ENCODE measurements at regions not wholly inside any gene's neighbourhood (a gene's known extent, or its start where the extent isn't known, plus 50 kb on each side); places are given as distances from the start of the nearest gene placed in this dataset.

DNA sequence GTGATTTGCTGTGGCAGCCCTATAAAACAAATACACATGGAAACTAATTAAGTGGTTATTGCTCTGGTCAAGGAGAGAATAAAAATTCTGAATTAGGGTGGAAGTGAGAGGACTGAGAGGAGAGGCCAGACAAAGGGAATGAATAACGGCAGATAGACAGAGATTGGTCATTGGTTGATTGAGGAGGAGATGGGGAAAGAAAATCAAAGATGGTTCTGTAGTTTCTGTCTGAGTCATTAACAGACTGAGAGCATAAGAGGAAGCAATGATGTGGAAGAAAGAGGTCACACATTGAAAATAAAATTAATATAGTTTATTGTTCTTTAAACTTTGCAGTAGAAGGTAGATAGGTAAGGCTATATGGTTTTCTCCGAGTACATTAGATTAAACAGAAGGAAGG, 469.8 kb downstream of the ACTL7B start:
- Histone ChIP-seq H3K9ac (ENCODE audit: insufficient read depth, low read depth, low read length) (no peak overlapping the region), H3K9me3 (ENCODE audit: low read length) (no peaks in the 10 kb centered on the region), H2AFZ (ENCODE audit: low read length) (no peak overlapping the region), H3K4me3 (replicated peaks in 1 of 3; ENCODE audit: insufficient read depth in 1 of 3, low read depth in 2 of 3, low read length in 3 of 3) (no peak overlapping the region), H3K79me2 (ENCODE audit: insufficient read depth, low read length) (no peaks in the 10 kb centered on the region), H3K4me1 (ENCODE audit: insufficient read depth, low read length) (no peaks in the 10 kb centered on the region), H3K27ac (ENCODE audit: extremely low read length, insufficient read depth, low read length) (no peak overlapping the region), H3K4me2 (ENCODE audit: low read depth, low read length) (no peak overlapping the region), H4K20me1 (ENCODE audit: insufficient read depth, low read length) (no peaks in the 10 kb centered on the region), H3K36me3 (replicated peaks in 1 of 2; ENCODE audit: control insufficient read depth in 1 of 2, insufficient read depth in 2 of 2, low read length in 2 of 2) (no peaks in the 10 kb centered on the region), H3K27me3 (ENCODE audit: control insufficient read depth in 1 of 2, insufficient read depth in 2 of 2, low read length in 2 of 2) (no peaks in the 10 kb centered on the region)
- TF ChIP-seq, protein P1, sequence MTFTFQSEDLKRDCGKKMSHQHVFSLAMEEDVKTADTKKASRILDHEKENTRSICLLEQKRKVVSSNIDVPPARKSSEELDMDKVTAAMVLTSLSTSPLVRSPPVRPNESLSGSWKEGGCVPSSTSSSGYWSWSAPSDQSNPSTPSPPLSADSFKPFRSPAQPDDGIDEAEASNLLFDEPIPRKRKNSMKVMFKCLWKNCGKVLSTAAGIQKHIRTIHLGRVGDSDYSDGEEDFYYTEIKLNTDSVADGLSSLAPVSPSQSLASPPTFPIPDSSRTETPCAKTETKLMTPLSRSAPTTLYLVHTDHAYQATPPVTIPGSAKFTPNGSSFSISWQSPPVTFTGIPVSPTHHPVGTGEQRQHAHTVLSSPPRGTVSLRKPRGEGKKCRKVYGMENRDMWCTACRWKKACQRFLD (CRISPR knock-in tag; IDR thresholded peaks at IDR 0.05; ENCODE audit: borderline replicate concordance): no peak
- TF ChIP-seq, protein P2, sequence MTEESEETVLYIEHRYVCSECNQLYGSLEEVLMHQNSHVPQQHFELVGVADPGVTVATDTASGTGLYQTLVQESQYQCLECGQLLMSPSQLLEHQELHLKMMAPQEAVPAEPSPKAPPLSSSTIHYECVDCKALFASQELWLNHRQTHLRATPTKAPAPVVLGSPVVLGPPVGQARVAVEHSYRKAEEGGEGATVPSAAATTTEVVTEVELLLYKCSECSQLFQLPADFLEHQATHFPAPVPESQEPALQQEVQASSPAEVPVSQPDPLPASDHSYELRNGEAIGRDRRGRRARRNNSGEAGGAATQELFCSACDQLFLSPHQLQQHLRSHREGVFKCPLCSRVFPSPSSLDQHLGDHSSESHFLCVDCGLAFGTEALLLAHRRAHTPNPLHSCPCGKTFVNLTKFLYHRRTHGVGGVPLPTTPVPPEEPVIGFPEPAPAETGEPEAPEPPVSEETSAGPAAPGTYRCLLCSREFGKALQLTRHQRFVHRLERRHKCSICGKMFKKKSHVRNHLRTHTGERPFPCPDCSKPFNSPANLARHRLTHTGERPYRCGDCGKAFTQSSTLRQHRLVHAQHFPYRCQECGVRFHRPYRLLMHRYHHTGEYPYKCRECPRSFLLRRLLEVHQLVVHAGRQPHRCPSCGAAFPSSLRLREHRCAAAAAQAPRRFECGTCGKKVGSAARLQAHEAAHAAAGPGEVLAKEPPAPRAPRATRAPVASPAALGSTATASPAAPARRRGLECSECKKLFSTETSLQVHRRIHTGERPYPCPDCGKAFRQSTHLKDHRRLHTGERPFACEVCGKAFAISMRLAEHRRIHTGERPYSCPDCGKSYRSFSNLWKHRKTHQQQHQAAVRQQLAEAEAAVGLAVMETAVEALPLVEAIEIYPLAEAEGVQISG (CRISPR knock-in tag; IDR thresholded peaks at IDR 0.05): no peak
- TF ChIP-seq ZFP36L2 (CRISPR knock-in tag; IDR thresholded peaks at IDR 0.05) (no peak), CREB1 (IDR thresholded peaks at IDR 0.05) (no peak), CREB1 (CRISPR knock-in tag; IDR thresholded peaks at IDR 0.05) (no peak), ZNF337 (CRISPR knock-in tag; IDR thresholded peaks at IDR 0.05; ENCODE audit: borderline replicate concordance, low read depth) (no peak), NCOA2 (CRISPR knock-in tag; IDR thresholded peaks at IDR 0.05) (no peak), CREM (IDR thresholded peaks at IDR 0.05) (no peak), CREM (CRISPR knock-in tag; IDR thresholded peaks at IDR 0.05) (no peak), U2AF2 (IDR thresholded peaks at IDR 0.05; ENCODE audit: low read depth, low read length) (no peak), MED1 (CRISPR knock-in tag; IDR thresholded peaks at IDR 0.05) (no peak), MAF1 (CRISPR knock-in tag; IDR thresholded peaks at IDR 0.05; ENCODE audit: borderline replicate concordance) (no peak), ZNF660 (CRISPR knock-in tag; IDR thresholded peaks at IDR 0.05; ENCODE audit: borderline replicate concordance, low read depth) (no peak)
- TF ChIP-seq, protein P3, sequence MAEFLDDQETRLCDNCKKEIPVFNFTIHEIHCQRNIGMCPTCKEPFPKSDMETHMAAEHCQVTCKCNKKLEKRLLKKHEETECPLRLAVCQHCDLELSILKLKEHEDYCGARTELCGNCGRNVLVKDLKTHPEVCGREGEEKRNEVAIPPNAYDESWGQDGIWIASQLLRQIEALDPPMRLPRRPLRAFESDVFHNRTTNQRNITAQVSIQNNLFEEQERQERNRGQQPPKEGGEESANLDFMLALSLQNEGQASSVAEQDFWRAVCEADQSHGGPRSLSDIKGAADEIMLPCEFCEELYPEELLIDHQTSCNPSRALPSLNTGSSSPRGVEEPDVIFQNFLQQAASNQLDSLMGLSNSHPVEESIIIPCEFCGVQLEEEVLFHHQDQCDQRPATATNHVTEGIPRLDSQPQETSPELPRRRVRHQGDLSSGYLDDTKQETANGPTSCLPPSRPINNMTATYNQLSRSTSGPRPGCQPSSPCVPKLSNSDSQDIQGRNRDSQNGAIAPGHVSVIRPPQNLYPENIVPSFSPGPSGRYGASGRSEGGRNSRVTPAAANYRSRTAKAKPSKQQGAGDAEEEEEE (CRISPR knock-in tag; IDR thresholded peaks at IDR 0.05; ENCODE audit: borderline replicate concordance): no peak
- TF ChIP-seq, protein P4, sequence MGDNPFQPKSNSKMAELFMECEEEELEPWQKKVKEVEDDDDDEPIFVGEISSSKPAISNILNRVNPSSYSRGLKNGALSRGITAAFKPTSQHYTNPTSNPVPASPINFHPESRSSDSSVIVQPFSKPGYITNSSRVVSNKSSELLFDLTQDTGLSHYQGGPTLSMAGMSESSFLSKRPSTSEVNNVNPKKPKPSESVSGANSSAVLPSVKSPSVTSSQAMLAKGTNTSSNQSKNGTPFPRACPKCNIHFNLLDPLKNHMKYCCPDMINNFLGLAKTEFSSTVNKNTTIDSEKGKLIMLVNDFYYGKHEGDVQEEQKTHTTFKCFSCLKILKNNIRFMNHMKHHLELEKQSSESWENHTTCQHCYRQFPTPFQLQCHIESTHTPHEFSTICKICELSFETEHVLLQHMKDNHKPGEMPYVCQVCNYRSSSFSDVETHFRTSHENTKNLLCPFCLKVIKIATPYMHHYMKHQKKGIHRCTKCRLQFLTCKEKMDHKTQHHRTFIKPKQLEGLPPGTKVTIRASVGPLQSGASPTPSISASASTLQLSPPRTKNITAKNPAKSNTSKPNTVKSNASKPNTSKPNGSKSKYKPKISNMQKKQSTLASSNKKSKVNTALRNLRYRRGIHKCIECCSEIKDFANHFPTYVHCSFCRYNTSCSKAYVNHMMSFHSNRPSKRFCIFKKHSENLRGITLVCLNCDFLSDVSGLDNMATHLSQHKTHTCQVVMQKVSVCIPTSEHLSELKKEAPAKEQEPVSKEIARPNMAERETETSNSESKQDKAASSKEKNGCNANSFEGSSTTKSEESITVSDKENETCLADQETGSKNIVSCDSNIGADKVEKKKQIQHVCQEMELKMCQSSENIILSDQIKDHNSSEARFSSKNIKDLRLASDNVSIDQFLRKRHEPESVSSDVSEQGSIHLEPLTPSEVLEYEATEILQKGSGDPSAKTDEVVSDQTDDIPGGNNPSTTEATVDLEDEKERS (CRISPR knock-in tag; IDR thresholded peaks at IDR 0.05): no peak
- CTCF ChIA-PET (ENCODE audit: low intra/inter-chr PET ratio, low total read pairs): no interaction called here
- DNase-seq (ENCODE audit: low spot score) (no peak), FAIRE-seq (no peak), ATAC-seq (no peak)
- intact Hi-C loops (cut with micrococcal nuclease; ENCODE audit: unreplicated experiment): no loop called here
- BruUV-seq (replicated peaks): no TSS peak
- in situ Hi-C loops (cut with HindIII; ENCODE audit: extremely low pct_ligation_motif_present, low pct_unique_long_range_greater_than_20kb): no loop called here
- POLR2A ChIA-PET: no interaction called here
- WGBS (ENCODE audit: low lambda C conversion rate): 91% methylated on average over 2 of the region's 2 CpGs

Data from HepG2 (cell line).